HCT116 (cell line): ENCODE measurements at regions not wholly inside any gene's neighbourhood (a gene's known extent, or its start where the extent isn't known, plus 50 kb on each side); places are given as distances from the start of the nearest gene placed in this dataset.

Experiments
- ATAC-seq: fragments of 200-7000 bp; cut with Tn5 transposase; 2 replicates; pipeline ENCODE4 v1.9.1; 2020; ENCODE audit warnings: mild to moderate bottlenecking, moderate library complexity
- BruUV-seq: library from RNA; stranded (reverse); fragments of 400-500 nt; replicated peaks from 2 replicates; lab custom pipeline; 2021; lab: Mats Ljungman, UMichigan
- CTCF ChIA-PET: fragments of 300-600 bp; sonication (Branson Sonifier 250); formaldehyde crosslinking; loops from one replicate; lab custom pipeline; 2021; ENCODE audit warnings: antibody characterized with exemption; lab: Charles Lee
- POLR2A ChIA-PET: fragments of 300-600, 350-600 bp; sonication (Branson Sonifier 250); formaldehyde crosslinking; loops from one replicate; lab custom pipeline; 2021; ENCODE audit warnings: antibody characterized with exemption; lab: Charles Lee
- RAD21 ChIA-PET, 2 experiments: fragments of 300-600 bp; sonication (Branson Sonifier 250); formaldehyde crosslinking; loops; one replicate each; lab custom pipeline; 2023; ENCODE audit warnings: low total read pairs in 2 of 2; ENCODE audit not compliant: uncharacterized antibody in 2 of 2, unreplicated experiment in 2 of 2, low non-redundant PET in 1 of 2; lab: Charles Lee
- DNase-seq: peaks from one replicate; pipeline ENCODE4 v3.0.0-alpha.2; 2010; ENCODE audit warnings: low read depth, low spot score
- H2AFZ ChIP-seq: fragments of 200-600 bp; shearing (Covaris generic), sonication (generic); 2 replicates; pipeline ENCODE4 v1.6.1; 2017; ENCODE audit warnings: low read depth, mixed run types, mixed read lengths, antibody characterized with exemption, low read length; ENCODE audit not compliant: poor library complexity, severe bottlenecking
- H3K27ac ChIP-seq: 2 replicates; pipeline ENCODE4 v1.5.1; 2012; ENCODE audit warnings: low read depth, low read length
- H3K27me3 ChIP-seq: fragments of 200-600 bp; sonication (generic); 2 replicates; pipeline ENCODE4 v1.6.1; 2016; ENCODE audit warnings: mixed run types, low read length, mixed read lengths; ENCODE audit not compliant: insufficient read depth
- H3K36me3 ChIP-seq, 2 experiments: fragments of 200-500 bp in 1 of 2; fragments of 200-600 bp in 1 of 2; sonication (Bioruptor generic) in 1 of 2; sonication (generic) in 1 of 2; 2 replicates each; pipeline versions ENCODE4 v1.5.1 to v1.6.1; 2014 to 2016; ENCODE audit warnings: low read length in 2 of 2, inconsistent platforms in 1 of 2, mixed read lengths in 1 of 2, mixed run types in 1 of 2; ENCODE audit not compliant: insufficient read depth in 2 of 2, control insufficient read depth in 1 of 2
- H3K4me1 ChIP-seq, 2 experiments: fragments of 200-600 bp in 1 of 2; sonication (generic) in 1 of 2; 2 replicates each; pipeline versions ENCODE4 v1.5.1 to v1.6.1; 2012 to 2017; ENCODE audit warnings: low read length in 2 of 2, inconsistent platforms in 1 of 2, mild to moderate bottlenecking in 1 of 2, mixed read lengths in 1 of 2, mixed run types in 1 of 2, moderate library complexity in 1 of 2; ENCODE audit not compliant: insufficient read depth in 2 of 2, control insufficient read depth in 1 of 2
- H3K4me2 ChIP-seq: fragments of 200-600 bp; sonication (generic); 2 replicates; pipeline ENCODE4 v1.6.1; 2017; ENCODE audit warnings: mixed run types, low read length, mixed read lengths
- H3K4me3 ChIP-seq, 2 experiments: fragments of 200-600 bp in 1 of 2; sonication (generic) in 1 of 2; replicated peaks in 1 of 2; 2 replicates each; pipeline ENCODE4 v1.5.1; 2011 to 2016; ENCODE audit warnings: low read length in 2 of 2, control low read depth in 1 of 2, low read depth in 1 of 2, mild to moderate bottlenecking in 1 of 2, mixed read lengths in 1 of 2, mixed run types in 1 of 2
- H3K79me2 ChIP-seq: fragments of 200-600 bp; sonication (generic); 2 replicates; pipeline ENCODE4 v1.6.1; 2017; ENCODE audit warnings: mild to moderate bottlenecking, mixed run types, low read length, moderate library complexity, mixed read lengths; ENCODE audit not compliant: insufficient read depth
- H3K9ac ChIP-seq: fragments of 200-600 bp; sonication (generic); 2 replicates; pipeline ENCODE4 v1.6.1; 2016; ENCODE audit warnings: low read length, mixed read lengths
- H3K9me2 ChIP-seq: fragments of 200-600 bp; sonication (generic), shearing (Covaris generic); 2 replicates; pipeline ENCODE4 v1.6.1; 2017; ENCODE audit warnings: mixed run types, mild to moderate bottlenecking, moderate library complexity; ENCODE audit not compliant: insufficient read depth
- H3K9me3 ChIP-seq, 2 experiments: fragments of 200-500 bp in 1 of 2; fragments of 200-600 bp in 1 of 2; sonication (Bioruptor generic) in 1 of 2; sonication (generic) in 1 of 2; 2 replicates each; pipeline ENCODE4 v1.6.1; 2014 to 2017; ENCODE audit warnings: low read length in 2 of 2, mixed read lengths in 2 of 2, inconsistent platforms in 1 of 2, low read depth in 1 of 2, mild to moderate bottlenecking in 1 of 2, mixed run types in 1 of 2, moderate library complexity in 1 of 2; ENCODE audit not compliant: control insufficient read depth in 1 of 2, insufficient read depth in 1 of 2
- H4K20me1 ChIP-seq: fragments of 200-600 bp; sonication (generic), shearing (Covaris generic); 2 replicates; pipeline ENCODE4 v1.6.1; 2017; ENCODE audit warnings: mixed run types, mild to moderate bottlenecking, moderate library complexity; ENCODE audit not compliant: insufficient read depth
- ATF3 ChIP-seq: IDR thresholded peaks from 2 replicates; pipeline ENCODE4 v1.6.1; 2012
- CBX3 ChIP-seq: IDR thresholded peaks from 2 replicates; pipeline ENCODE4 v1.6.1; 2012; ENCODE audit warnings: low read depth
- CEBPB ChIP-seq: IDR thresholded peaks from 2 replicates; pipeline ENCODE4 v1.6.1; 2012; ENCODE audit warnings: low read depth
- EGR1 ChIP-seq: IDR thresholded peaks from 2 replicates; pipeline ENCODE4 v1.6.1; 2012; ENCODE audit warnings: low read depth
- ELF1 ChIP-seq: IDR thresholded peaks from 2 replicates; pipeline ENCODE4 v1.6.1; 2012; ENCODE audit warnings: low read depth, borderline replicate concordance
- EZH2 ChIP-seq: fragments of 200-600 bp; sonication (generic); IDR thresholded peaks from 2 replicates; pipeline ENCODE4 v1.6.1; 2017; ENCODE audit warnings: antibody characterized with exemption, mixed run types
- EZH2phosphoT487 ChIP-seq: fragments of 200-600 bp; IDR thresholded peaks from 2 replicates; pipeline ENCODE4 v1.6.1; 2018; ENCODE audit warnings: antibody characterized with exemption, borderline replicate concordance
- FOSL1 ChIP-seq: IDR thresholded peaks from 2 replicates; pipeline ENCODE4 v1.6.1; 2012; ENCODE audit warnings: low read depth
- MAX ChIP-seq: IDR thresholded peaks from 2 replicates; pipeline ENCODE4 v1.6.1; 2012
- POLR2A ChIP-seq: IDR thresholded peaks from 2 replicates; pipeline ENCODE4 v1.7.0; 2011; ENCODE audit warnings: borderline replicate concordance; ENCODE audit not compliant: insufficient read depth, insufficient read length; ENCODE audit errors: extremely low read depth
- POLR2AphosphoS5 ChIP-seq: IDR thresholded peaks from 2 replicates; pipeline ENCODE4 v1.6.1; 2011; ENCODE audit warnings: mild to moderate bottlenecking, low read depth, low read length, moderate library complexity
- RAD21 ChIP-seq: IDR thresholded peaks from 2 replicates; pipeline ENCODE4 v1.6.1; 2012; ENCODE audit warnings: low read depth, mild to moderate bottlenecking
- REST ChIP-seq: IDR thresholded peaks from 2 replicates; pipeline ENCODE4 v1.6.1; 2012; ENCODE audit warnings: low read depth
- SIN3A ChIP-seq: IDR thresholded peaks from 2 replicates; pipeline ENCODE4 v1.6.1; 2012; ENCODE audit warnings: low read depth
- SP1 ChIP-seq: IDR thresholded peaks from 2 replicates; pipeline ENCODE4 v1.6.1; 2012; ENCODE audit warnings: low read depth
- SRF ChIP-seq: IDR thresholded peaks from 2 replicates; pipeline ENCODE4 v1.6.1; 2012; ENCODE audit warnings: low read depth
- YY1 ChIP-seq: IDR thresholded peaks from 2 replicates; pipeline ENCODE4 v1.6.1; 2011; ENCODE audit warnings: low read length, low read depth, moderate library complexity, mild to moderate bottlenecking; ENCODE audit not compliant: insufficient replicate concordance; ENCODE audit errors: extremely low read depth
- ZBTB33 ChIP-seq: IDR thresholded peaks from 2 replicates; pipeline ENCODE4 v1.6.1; 2011; ENCODE audit warnings: mild to moderate bottlenecking, low read length, moderate library complexity; ENCODE audit not compliant: insufficient replicate concordance; ENCODE audit errors: extremely low read depth
- ZFX ChIP-seq: fragments of 450-650 bp; IDR thresholded peaks from 2 replicates; pipeline ENCODE4 v1.6.1; 2017
- ZNF274 ChIP-seq: fragments of 200-500 bp; sonication (Bioruptor generic); IDR thresholded peaks from 2 replicates; pipeline ENCODE4 v1.6.1; 2014; ENCODE audit warnings: mild to moderate bottlenecking, low read depth, low read length, inconsistent platforms
- intact Hi-C: fragments of 100-400 bp; cut with micrococcal nuclease; formaldehyde crosslinking; loops from 2 replicates; pipeline ENCODE4 v1.10.0; 2022

- no peak overlapping the region for H3K4me2 ChIP-seq
- no peaks in the 10 kb centered on the region for H3K9me3 ChIP-seq
- ChIA-PET RAD21 (no interaction called here), POLR2A (no interaction called here), CTCF (no interaction called here)
- intact Hi-C loops: no loop called here
- no TSS peak for BruUV-seq
- H3K79me2 ChIP-seq: no peaks in the 10 kb centered on the region
- no peak overlapping the region for H3K9ac ChIP-seq
- H4K20me1 ChIP-seq: no peaks in the 10 kb centered on the region
- H3K9me2 ChIP-seq: no peaks in the 10 kb centered on the region
- H3K27ac ChIP-seq: no peak overlapping the region
- H3K36me3 ChIP-seq: no peaks in the 10 kb centered on the region
- DNase-seq (no peak), ATAC-seq (no peak)
- no peak overlapping the region for H3K4me3 ChIP-seq
- H3K27me3 ChIP-seq: no peaks in the 10 kb centered on the region
- H3K4me1 ChIP-seq: no peaks in the 10 kb centered on the region
- H2AFZ ChIP-seq: no peak overlapping the region
- no peak for TF ChIP-seq SP1
- no peak for TF ChIP-seq SRF
- TF ChIP-seq ZBTB33: no peak
- TF ChIP-seq MAX: no peak
- no peak for TF ChIP-seq EZH2
- no peak for TF ChIP-seq POLR2AphosphoS5
- TF ChIP-seq FOSL1: no peak
- TF ChIP-seq REST: no peak
- TF ChIP-seq ELF1: no peak
- TF ChIP-seq YY1: no peak
- no peak for TF ChIP-seq RAD21
- TF ChIP-seq ZNF274: no peak
- no peak for TF ChIP-seq CBX3
- TF ChIP-seq POLR2A: no peak
- no peak for TF ChIP-seq ZFX
- no peak for TF ChIP-seq SIN3A
- TF ChIP-seq ATF3: no peak
- no peak for TF ChIP-seq EGR1
- TF ChIP-seq CEBPB: no peak
- no peak for TF ChIP-seq EZH2phosphoT487
These were observed 391.1 kb downstream of the PLPP3 start for GRCh38 chr1:56188221-56188620.
